A673 (cell line): ENCODE measurements at regions not wholly inside any gene's neighbourhood (a gene's known extent, or its start where the extent isn't known, plus 50 kb on each side); places are given as distances from the start of the nearest gene placed in this dataset.

Experiments
- CTCF ChIP-seq: fragments of 300-800, 200-600 bp; sonication (generic); conservative IDR thresholded peaks from 2 replicates; pipeline ENCODE4 v1.5.1; 2017; ENCODE audit warnings: low read depth, mild to moderate bottlenecking, antibody characterized with exemption, low read length, moderate library complexity, mixed read lengths
- EZH2 ChIP-seq: fragments of 200-600 bp; sonication (generic); IDR thresholded peaks from 2 replicates; pipeline ENCODE4 v1.6.1; 2017; ENCODE audit warnings: borderline replicate concordance, low read depth, mild to moderate bottlenecking, mixed read lengths, antibody characterized with exemption, low read length; ENCODE audit not compliant: poor library complexity, severe bottlenecking

- TF ChIP-seq CTCF: no peak
- TF ChIP-seq EZH2: no peak
Measured at GRCh38 chr6:112911959-112912358, 564.8 kb downstream of the RFPL4B start.
